MM.1S (cell line): ENCODE measurements at regions not wholly inside any gene's neighbourhood (a gene's known extent, or its start where the extent isn't known, plus 50 kb on each side); places are given as distances from the start of the nearest gene placed in this dataset.

Source experiments
- DNase-seq: peaks from one replicate; pipeline ENCODE4 v3.0.0-alpha.2; 2015
- H2AFZ ChIP-seq: fragments of 300-600 bp; sonication (generic); 2 replicates; pipeline ENCODE4 v1.6.0; 2016; ENCODE audit warnings: antibody characterized with exemption, low read length
- H3F3A ChIP-seq: fragments of 300-600 bp; sonication (generic); 2 replicates; pipeline ENCODE4 v1.6.1; 2016; ENCODE audit warnings: mild to moderate bottlenecking, antibody characterized with exemption, low read length, moderate library complexity, mixed read lengths; ENCODE audit not compliant: insufficient read depth
- H3K27ac ChIP-seq: fragments of 300-600 bp; sonication (generic); 2 replicates; pipeline ENCODE4 v1.5.1; 2016; ENCODE audit warnings: mild to moderate bottlenecking, low read length
- H3K27me3 ChIP-seq: fragments of 300-600 bp; sonication (generic); replicated peaks from 2 replicates; pipeline ENCODE4 v1.6.0; 2016; ENCODE audit warnings: low read length; ENCODE audit not compliant: insufficient read depth
- H3K36me3 ChIP-seq: fragments of 300-600 bp; sonication (generic); replicated peaks from 2 replicates; pipeline ENCODE4 v1.6.1; 2016; ENCODE audit warnings: mild to moderate bottlenecking, low read length, mixed read lengths; ENCODE audit not compliant: insufficient read depth
- H3K4me1 ChIP-seq: fragments of 300-600 bp; sonication (generic); 2 replicates; pipeline ENCODE4 v1.6.1; 2016; ENCODE audit warnings: low read length, mixed read lengths
- H3K4me2 ChIP-seq: fragments of 300-600 bp; sonication (generic); 2 replicates; pipeline ENCODE4 v1.6.0; 2016; ENCODE audit warnings: low read depth, low read length
- H3K4me3 ChIP-seq: fragments of 300-600 bp; sonication (generic); 2 replicates; pipeline ENCODE4 v1.5.1; 2016; ENCODE audit warnings: low read length, mixed read lengths
- H3K79me2 ChIP-seq: fragments of 300-600 bp; sonication (generic); 2 replicates; pipeline ENCODE4 v1.6.1; 2016; ENCODE audit warnings: mixed run types, low read length, mixed read lengths
- H3K9ac ChIP-seq: fragments of 300-600 bp; sonication (generic); 2 replicates; pipeline ENCODE4 v1.6.1; 2016; ENCODE audit warnings: low read length, mixed read lengths
- H3K9me2 ChIP-seq: fragments of 300-600 bp; sonication (generic); replicated peaks from 2 replicates; pipeline ENCODE4 v1.6.1; 2016; ENCODE audit warnings: mild to moderate bottlenecking, low read length, mixed read lengths; ENCODE audit not compliant: insufficient read depth
- H3K9me3 ChIP-seq: fragments of 300-600 bp; sonication (generic); replicated peaks from 2 replicates; pipeline ENCODE4 v1.6.1; 2016; ENCODE audit warnings: mild to moderate bottlenecking, low read length, mixed read lengths; ENCODE audit not compliant: insufficient read depth
- H4K20me1 ChIP-seq: fragments of 300-600 bp; sonication (generic); 2 replicates; pipeline ENCODE4 v1.6.1; 2016; ENCODE audit warnings: mild to moderate bottlenecking, low read length, moderate library complexity, mixed read lengths; ENCODE audit not compliant: insufficient read depth
- CTCF ChIP-seq: fragments of 300-600 bp; sonication (generic); IDR thresholded peaks from 2 replicates; pipeline ENCODE4 v1.5.1; 2016; ENCODE audit warnings: antibody characterized with exemption, low read length, mixed read lengths
- EZH2 ChIP-seq: fragments of 300-600 bp; sonication (generic); optimal IDR thresholded peaks from 2 replicates; pipeline ENCODE3; 2017; ENCODE audit warnings: low read depth, mild to moderate bottlenecking, antibody characterized with exemption, low read length, mixed read lengths
- EZH2phosphoT487 ChIP-seq: fragments of 300-600 bp; sonication (generic); IDR thresholded peaks from 2 replicates; pipeline ENCODE4 v1.6.1; 2018; ENCODE audit warnings: antibody characterized with exemption, low read length

GRCh38 chr5:69000216-69000919, 93.4 kb upstream of the SLC30A5 start:
- no peaks in the 10 kb centered on the region for H3K9me3 ChIP-seq
- no peak overlapping the region for H3K27ac ChIP-seq
- H3K9me2 ChIP-seq = no peaks in the 10 kb centered on the region
- no peaks in the 10 kb centered on the region for H3K79me2 ChIP-seq
- H3K4me3 ChIP-seq = no peak overlapping the region
- DNase-seq = no peak
- no peak overlapping the region for H3K9ac ChIP-seq
- no peaks in the 10 kb centered on the region for H3F3A ChIP-seq
- H3K4me2 ChIP-seq = no peak overlapping the region
- TF ChIP-seq CTCF = no peak
- TF ChIP-seq EZH2phosphoT487 = no peak
- no peak for TF ChIP-seq EZH2
- no peaks in the 10 kb centered on the region for H3K27me3 ChIP-seq
- H3K36me3 ChIP-seq = no peaks in the 10 kb centered on the region
- H4K20me1 ChIP-seq = no peaks in the 10 kb centered on the region
- H3K4me1 ChIP-seq = no peaks in the 10 kb centered on the region
- no peak overlapping the region for H2AFZ ChIP-seq

GRCh38 chr5:69000949-69001348, 92.9 kb upstream of the SLC30A5 start:
- TF ChIP-seq EZH2 = no peak
- no peak for TF ChIP-seq EZH2phosphoT487
- no peak for TF ChIP-seq CTCF
- H3K9me2 ChIP-seq = no peaks in the 10 kb centered on the region
- no peaks in the 10 kb centered on the region for H3K9me3 ChIP-seq
- no peaks in the 10 kb centered on the region for H3K27me3 ChIP-seq
- no peak overlapping the region for H3K4me2 ChIP-seq
- H2AFZ ChIP-seq = no peak overlapping the region
- H4K20me1 ChIP-seq = no peaks in the 10 kb centered on the region
- no peak overlapping the region for H3K4me3 ChIP-seq
- no peak overlapping the region for H3K27ac ChIP-seq
- no peaks in the 10 kb centered on the region for H3K79me2 ChIP-seq
- H3F3A ChIP-seq = no peaks in the 10 kb centered on the region
- no peak for DNase-seq
- no peak overlapping the region for H3K9ac ChIP-seq
- no peaks in the 10 kb centered on the region for H3K36me3 ChIP-seq
- H3K4me1 ChIP-seq = no peaks in the 10 kb centered on the region

- no peak for TF ChIP-seq EZH2
- no peak for TF ChIP-seq EZH2phosphoT487
- TF ChIP-seq CTCF = no peak
- no peak overlapping the region for H3K27ac ChIP-seq
- H2AFZ ChIP-seq = no peak overlapping the region
- no peaks in the 10 kb centered on the region for H3K79me2 ChIP-seq
- no peaks in the 10 kb centered on the region for H4K20me1 ChIP-seq
- no peaks in the 10 kb centered on the region for H3K4me1 ChIP-seq
- H3K27me3 ChIP-seq = no peaks in the 10 kb centered on the region
- no peak for DNase-seq
- H3K4me3 ChIP-seq = no peak overlapping the region
- H3K9ac ChIP-seq = no peak overlapping the region
- H3K4me2 ChIP-seq = no peak overlapping the region
- no peaks in the 10 kb centered on the region for H3K9me3 ChIP-seq
- no peaks in the 10 kb centered on the region for H3K9me2 ChIP-seq
- H3K36me3 ChIP-seq = no peaks in the 10 kb centered on the region
- H3F3A ChIP-seq = no peaks in the 10 kb centered on the region
These were observed 92.2 kb upstream of the SLC30A5 start for GRCh38 chr5:69001627-69002026.
